ES-I3 (cell line): ENCODE measurements at regions not wholly inside any gene's neighbourhood (a gene's known extent, or its start where the extent isn't known, plus 50 kb on each side); places are given as distances from the start of the nearest gene placed in this dataset.

Experiments
- H3K36me3 ChIP-seq: 2 replicates; pipeline ENCODE4 v1.6.1; 2013; ENCODE audit warnings: mild to moderate bottlenecking, low read length, control low read depth, moderate library complexity; ENCODE audit not compliant: insufficient read depth
- H3K4me1 ChIP-seq: 2 replicates; pipeline ENCODE4 v1.6.1; 2013; ENCODE audit warnings: mild to moderate bottlenecking, control low read depth, low read length; ENCODE audit not compliant: insufficient read depth
- H3K9ac ChIP-seq: 2 replicates; pipeline ENCODE4 v1.6.1; 2013; ENCODE audit warnings: low read depth, mild to moderate bottlenecking, low read length, moderate library complexity
- H3K9me3 ChIP-seq: 2 replicates; pipeline ENCODE4 v1.6.1; 2013; ENCODE audit warnings: mild to moderate bottlenecking, low read length, moderate library complexity; ENCODE audit not compliant: control insufficient read depth, insufficient read depth

DNA sequence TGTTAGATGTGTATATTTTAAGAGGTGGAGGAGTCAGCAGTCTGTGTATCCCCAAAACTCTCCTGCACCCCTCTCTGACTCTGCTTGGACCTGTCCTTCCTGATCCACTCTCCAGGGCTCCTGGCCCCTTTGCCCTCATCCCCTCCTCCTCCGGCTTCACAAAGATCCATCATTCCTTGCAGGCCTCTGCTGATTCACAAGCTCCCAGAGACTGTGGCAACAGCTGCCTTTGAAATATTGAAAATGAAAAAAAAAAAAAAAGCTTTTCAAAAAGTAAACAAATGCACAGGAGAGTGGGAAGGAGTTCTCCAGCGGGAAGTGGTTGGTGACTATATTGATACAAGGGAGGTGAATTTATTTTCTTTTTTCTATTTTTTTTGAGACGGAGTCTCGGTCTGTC, 330.2 kb upstream of the SULF2 start:
- Histone ChIP-seq H3K9ac (no peak overlapping the region), H3K4me1 (no peaks in the 10 kb centered on the region), H3K9me3 (no peaks in the 10 kb centered on the region), H3K36me3 (no peaks in the 10 kb centered on the region)

DNA sequence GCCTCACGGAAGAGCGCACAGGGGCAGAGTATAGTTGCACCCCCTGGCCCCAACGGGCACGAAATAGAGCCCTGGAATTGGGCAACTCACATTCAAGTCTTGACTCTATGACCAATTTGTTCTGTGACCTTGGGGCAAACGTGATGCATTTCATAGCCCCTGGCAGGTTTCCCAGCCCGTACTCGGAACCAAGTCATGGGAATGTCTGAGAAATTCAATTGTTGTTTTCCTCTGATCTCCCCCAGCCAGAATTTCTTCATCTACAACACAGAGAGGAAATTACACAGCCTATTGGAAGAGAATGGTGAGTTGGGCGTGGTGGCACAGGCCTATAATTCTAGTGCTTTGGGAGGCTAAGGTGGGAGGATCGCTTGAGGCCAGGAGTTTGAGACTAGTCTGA, 322.3 kb upstream of the SULF2 start:
- H3K9me3 ChIP-seq, result peaks cover 8% of the 10 kb centered on the region; the same call in 1 of the 2 replicates
- no peak overlapping the region for H3K9ac ChIP-seq
- no peaks in the 10 kb centered on the region; the same call in 1 of the 2 replicates for H3K36me3 ChIP-seq
- H3K4me1 ChIP-seq, result no peaks in the 10 kb centered on the region

DNA sequence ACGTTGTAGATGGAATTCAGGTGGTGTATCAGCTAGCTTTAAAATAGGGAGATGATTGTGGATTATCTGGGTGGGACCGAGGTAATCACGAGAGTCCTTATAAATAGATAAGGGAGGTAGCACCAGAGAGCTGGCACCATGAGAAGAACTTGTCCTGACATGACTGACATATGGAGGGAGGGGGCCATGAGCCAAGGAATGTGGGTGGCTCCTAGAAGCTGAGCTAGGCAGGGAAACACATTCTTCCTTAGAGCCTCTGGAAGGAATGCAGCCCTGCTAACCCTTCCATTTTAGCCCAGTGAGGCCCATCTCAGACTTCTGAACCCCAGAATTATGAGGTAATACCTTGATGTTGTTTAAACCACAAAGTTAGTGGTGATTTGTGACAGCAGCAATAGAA, 321.1 kb upstream of the SULF2 start:
- H3K9me3 ChIP-seq, result peaks cover 8% of the 10 kb centered on the region; the same call in 1 of the 2 replicates
- H3K4me1 ChIP-seq, result no peaks in the 10 kb centered on the region
- no peak overlapping the region for H3K9ac ChIP-seq
- H3K36me3 ChIP-seq, result no peaks in the 10 kb centered on the region; the same call in 1 of the 2 replicates

DNA sequence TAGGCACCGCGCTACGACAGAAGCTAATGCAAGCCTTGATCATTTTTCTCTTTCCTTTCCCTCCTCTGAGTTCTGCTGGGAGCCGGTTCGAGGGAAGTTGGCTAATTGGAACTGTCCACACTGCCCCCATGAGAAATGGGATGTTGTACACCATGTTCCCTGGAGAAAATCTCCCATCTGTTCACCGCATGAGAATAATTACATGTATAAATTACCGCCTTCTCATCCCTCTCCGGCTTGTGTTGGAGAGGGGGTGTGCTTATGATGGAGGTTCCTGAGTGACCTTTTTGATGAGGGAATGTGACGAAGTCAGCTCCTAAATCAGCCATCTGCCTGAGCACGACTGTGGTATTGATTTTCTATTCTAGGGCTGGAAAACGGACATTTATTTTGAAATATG, 320.2 kb upstream of the SULF2 start:
- Histone ChIP-seq H3K36me3 (no peaks in the 10 kb centered on the region; the same call in 1 of the 2 replicates), H3K4me1 (no peaks in the 10 kb centered on the region)

DNA sequence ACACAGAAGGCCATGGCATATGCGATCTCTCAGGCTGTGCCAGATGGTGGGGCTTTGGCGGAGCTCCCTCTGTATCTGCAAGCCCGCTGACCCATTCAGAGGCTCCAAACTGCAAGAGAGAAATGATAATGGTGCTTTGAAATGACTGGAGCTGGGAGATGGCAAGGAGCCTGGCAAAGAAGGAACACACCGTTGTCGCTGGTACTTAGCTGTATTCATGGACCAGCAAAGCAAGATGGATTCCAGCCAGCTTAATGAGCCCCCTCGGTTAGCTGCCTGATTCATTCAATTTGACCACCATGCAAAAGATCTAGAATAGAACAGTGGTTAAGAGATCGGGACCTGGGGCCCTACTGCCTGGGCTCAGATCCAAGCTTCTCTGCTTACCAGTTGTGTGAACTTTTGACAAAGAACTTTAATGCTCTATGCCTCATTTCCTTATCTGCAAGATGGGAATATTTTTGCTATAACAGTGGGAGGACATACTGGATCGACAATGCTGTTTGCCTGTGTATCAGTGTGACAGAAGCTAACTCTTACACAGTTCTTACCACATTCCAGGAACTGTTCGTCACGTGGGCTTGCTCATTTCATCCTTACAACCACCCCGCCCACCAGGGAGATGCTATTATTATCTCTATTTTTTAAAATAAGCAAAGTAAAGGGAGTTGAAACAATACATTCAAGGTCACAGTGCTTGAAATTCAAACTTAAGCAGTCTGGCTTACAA, 317.8 kb upstream of the SULF2 start:
- H3K36me3 ChIP-seq, result no peaks in the 10 kb centered on the region; the same call in 1 of the 2 replicates
- no peak overlapping the region for H3K9ac ChIP-seq
- H3K4me1 ChIP-seq, result peaks cover 5% of the 10 kb centered on the region; the same call in 1 of the 2 replicates
- peaks cover 8% of the 10 kb centered on the region; the same call in 1 of the 2 replicates for H3K9me3 ChIP-seq

More for the DNA sequence above, 320.2 kb upstream of the SULF2 start:
- no peak overlapping the region for H3K9ac ChIP-seq
- peaks cover 8% of the 10 kb centered on the region; the same call in 1 of the 2 replicates for H3K9me3 ChIP-seq

DNA sequence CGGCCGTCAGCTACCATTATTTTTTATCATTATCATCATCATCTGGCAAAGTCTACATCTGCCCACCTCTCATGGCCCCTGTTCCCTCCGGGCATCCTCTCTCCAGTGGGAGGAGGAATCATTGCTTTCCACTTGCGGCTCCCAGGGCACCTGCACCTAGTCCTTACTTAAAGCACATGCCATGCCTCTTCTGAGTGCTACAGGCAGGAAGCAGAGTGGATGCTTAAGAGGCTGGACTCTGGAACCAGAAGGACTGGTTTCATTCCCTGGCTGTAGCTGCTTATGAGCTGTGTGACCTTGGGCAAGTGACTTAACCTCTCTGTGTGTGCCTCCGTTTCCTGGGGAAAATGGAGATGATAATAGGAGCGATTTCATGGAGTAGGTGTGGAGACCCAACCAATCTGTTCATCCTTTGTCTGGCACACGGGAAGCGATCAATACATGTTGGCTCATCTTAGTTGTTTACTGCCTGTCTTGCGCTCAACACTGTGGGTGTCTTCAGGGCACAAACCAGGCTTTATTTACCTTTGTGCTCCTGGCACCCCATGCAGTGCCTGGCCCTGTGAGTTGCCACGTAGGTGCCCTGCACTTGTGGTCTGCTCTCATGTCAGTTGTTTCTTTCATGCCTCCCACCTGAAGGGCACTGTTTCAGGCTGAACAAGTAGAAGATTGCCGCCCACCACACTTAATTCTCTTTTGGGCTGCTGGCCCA, 317.0 kb upstream of the SULF2 start:
- peaks cover 7% of the 10 kb centered on the region; the same call in 1 of the 2 replicates for H3K9me3 ChIP-seq

DNA sequence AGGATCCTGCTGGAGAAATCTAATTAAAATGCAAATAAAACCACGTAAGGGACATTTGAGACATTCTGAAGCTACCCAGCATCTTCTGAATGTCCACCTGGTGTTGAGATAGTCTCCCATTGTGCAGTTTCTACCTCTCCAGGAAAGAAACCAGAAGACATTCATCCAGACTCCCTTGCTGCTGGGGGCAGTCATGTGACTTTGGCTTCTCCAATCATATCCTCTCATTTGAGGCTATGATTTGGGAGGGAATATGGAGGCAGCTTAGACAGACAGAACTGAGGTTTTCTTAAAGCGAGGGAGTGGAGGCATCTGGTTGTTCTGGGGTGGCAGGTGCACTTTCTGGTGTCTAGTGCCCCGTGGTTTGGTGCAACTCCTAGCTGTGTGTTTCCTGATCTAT, 315.2 kb upstream of the SULF2 start:
- Histone ChIP-seq H3K4me1 (peaks cover 5% of the 10 kb centered on the region; the same call in 1 of the 2 replicates), H3K9ac (no peak overlapping the region), H3K9me3 (0 out of 2 replicates have a peak, but pooled peaks cover 4% of the 10 kb centered on the region), H3K36me3 (no peaks in the 10 kb centered on the region)

More for the DNA sequence above, 317.0 kb upstream of the SULF2 start:
- Histone ChIP-seq H3K9ac (no peak overlapping the region), H3K36me3 (no peaks in the 10 kb centered on the region; the same call in 1 of the 2 replicates), H3K4me1 (peaks cover 5% of the 10 kb centered on the region; the same call in 1 of the 2 replicates)

DNA sequence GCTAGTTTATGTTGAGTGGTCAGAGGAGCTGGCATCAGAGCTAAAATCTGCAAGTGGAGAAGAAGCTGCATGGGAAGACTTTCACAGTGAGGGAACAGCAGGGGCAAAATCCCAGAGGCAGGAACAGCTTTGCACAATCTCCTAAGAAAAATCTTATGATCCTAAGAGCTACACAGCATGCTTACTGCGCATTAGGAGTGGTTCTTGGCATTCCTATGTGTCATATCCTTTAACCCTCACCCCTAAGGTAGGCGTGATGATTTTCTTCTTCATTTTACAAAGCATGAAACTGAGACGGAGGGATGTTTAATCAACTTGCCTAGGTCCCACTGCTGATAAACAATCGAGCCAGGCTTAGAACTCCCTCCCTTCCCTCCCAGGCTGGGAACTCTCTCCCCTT, 313.6 kb upstream of the SULF2 start:
- Histone ChIP-seq H3K36me3 (no peaks in the 10 kb centered on the region), H3K9ac (no peak overlapping the region), H3K9me3 (no peaks in the 10 kb centered on the region), H3K4me1 (peaks cover 5% of the 10 kb centered on the region; the same call in 1 of the 2 replicates)

DNA sequence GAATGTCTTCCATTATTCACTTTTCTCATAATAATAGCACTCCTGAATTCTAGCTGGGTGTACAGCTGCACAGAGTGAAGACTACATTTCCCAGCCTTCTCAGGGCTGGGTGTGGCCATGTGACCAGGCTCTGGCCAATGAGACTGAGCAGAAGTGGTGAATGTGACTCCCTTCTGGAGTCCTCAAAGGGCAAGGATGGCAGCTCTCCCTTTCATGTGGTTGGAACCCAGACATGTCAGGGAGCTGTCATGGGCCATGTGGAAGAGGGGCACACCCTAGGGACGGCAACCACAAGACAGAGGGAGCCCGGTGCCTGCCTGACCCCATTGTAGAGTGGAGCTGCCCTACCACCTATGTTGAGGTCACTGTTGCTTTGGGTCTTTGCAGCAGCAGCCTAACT, 312.8 kb upstream of the SULF2 start:
- Histone ChIP-seq H3K4me1 (peaks cover 5% of the 10 kb centered on the region; the same call in 1 of the 2 replicates), H3K9me3 (no peaks in the 10 kb centered on the region), H3K36me3 (no peaks in the 10 kb centered on the region), H3K9ac (no peak overlapping the region)

DNA sequence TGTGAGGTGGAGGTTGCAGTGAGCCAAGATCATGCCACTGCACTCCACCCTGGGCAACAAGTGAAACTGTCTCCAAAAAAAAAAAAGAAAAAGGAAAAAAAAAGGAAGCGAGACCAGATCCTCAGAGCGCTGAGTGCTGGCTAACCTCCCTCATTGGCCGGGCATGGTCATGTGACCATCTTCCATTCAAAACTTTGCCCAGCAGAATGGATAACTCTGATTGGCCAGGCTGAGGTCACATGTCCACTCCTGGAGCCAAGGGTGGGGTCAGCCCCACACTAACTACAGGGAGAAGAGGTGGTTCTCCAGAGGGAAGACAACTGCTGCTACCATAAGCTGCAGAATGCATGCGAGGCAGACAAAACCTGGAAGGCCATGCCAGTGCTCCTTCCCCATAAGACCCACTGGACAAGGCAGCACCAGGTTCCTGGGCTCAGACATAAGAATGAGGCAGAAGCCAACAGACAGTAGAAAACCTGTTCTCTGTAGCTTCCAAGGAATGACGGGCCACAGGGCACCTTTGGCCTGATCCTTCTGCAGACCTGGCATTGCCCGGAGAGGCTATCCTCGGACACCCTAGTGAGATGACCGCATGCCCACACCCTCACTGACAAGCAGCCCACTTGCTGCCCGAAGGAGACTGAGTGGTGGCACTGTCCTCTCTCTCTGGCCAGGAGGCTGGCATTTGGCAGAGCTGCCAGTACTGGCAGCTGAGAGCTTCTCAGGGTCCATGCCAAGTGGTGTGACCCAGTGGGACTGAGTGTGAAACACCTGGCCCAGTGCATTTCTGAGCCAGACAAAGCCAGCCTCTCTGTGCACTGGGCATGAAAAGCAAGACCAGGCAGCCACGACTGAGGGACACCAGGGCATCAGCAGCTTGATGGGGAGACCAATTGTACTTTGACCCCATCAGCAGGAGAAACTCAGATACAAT, 311.9 kb upstream of the SULF2 start:
- no peaks in the 10 kb centered on the region for H3K9me3 ChIP-seq
- H3K36me3 ChIP-seq, result no peaks in the 10 kb centered on the region
- H3K4me1 ChIP-seq, result peaks cover 5% of the 10 kb centered on the region; the same call in 1 of the 2 replicates
- H3K9ac ChIP-seq, result no peak overlapping the region

DNA sequence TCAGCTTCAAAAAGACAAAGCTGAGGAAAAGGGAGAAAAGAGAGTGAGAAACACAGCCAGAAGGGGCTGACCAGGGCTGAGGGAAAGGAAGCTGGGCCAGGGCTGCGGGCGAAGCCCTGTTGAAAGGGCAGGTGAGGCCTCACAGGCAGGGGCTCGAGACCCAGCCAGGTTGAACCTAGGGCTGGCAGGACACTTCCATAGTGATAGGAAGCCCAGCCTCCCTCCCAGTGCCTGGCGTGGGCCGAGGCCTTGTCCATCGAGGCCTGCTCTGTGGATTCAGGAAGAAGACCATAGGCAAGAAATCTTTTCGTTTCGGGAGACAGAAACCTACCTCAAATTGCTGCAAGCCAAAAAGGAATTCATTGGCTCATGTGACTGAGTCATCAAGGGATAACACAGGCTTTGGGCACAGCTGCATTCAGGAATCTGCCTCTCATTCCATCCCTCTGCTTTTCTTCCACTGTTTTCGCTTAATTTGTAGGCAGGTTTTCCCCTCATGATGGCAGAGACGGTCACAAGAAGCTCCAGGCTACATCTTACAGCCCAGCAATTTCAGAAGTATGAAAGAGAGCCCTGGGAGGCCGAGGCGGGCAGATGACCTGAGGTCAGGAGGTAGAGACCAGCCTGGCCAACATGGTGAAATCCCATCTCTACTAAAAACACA, 311.1 kb upstream of the SULF2 start:
- no peaks in the 10 kb centered on the region for H3K36me3 ChIP-seq

DNA sequence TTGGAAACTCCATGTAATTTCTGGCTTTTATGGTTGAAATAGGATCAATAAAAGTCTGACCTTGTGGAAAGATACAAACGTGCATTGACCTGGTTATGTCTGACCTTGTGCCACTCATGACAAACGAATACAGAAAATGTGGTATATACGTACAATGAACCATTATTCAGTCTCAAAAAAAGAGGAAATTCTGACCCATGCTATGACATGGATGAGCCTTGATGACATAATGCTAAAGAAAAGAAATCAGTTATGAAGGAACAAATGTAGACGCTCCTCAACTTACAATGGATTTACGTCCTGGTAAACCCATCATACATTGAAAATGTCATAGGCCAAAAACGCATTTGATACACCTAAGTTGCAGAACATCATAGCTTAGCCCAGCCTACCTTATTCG, 309.7 kb upstream of the SULF2 start:
- Histone ChIP-seq H3K9ac (no peak overlapping the region), H3K36me3 (no peaks in the 10 kb centered on the region), H3K4me1 (peaks cover 5% of the 10 kb centered on the region; the same call in 1 of the 2 replicates), H3K9me3 (no peaks in the 10 kb centered on the region)

More for the DNA sequence above, 311.1 kb upstream of the SULF2 start:
- H3K9ac ChIP-seq, result no peak overlapping the region
- no peaks in the 10 kb centered on the region for H3K9me3 ChIP-seq
- H3K4me1 ChIP-seq, result peaks cover 5% of the 10 kb centered on the region; the same call in 1 of the 2 replicates

DNA sequence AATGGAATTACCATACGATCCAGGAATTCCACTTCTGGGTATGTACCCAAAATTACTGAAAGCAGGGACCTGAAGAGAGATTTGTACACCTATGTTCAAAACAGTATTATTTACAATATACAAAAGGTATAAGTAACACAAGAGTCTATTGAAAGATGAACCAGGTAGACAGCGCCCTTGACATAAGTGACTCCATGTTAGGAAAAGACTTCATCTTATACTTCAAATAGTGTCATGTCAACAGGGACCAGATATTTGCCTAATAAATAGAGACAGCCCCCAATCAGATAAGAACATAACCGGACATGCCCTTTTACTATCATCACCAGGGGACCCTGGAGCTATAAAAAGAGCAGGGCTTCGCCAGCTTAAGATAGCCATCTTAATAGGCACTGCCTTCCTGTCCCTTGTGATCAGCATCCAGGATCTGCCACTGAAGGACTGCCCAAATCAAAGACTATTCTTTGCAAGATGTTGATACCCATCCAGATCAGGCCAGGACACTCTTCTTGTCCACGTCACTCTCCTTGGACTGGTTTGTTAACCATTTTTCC, 309.0 kb upstream of the SULF2 start:
- Histone ChIP-seq H3K36me3 (no peaks in the 10 kb centered on the region), H3K9ac (no peak overlapping the region), H3K9me3 (no peaks in the 10 kb centered on the region), H3K4me1 (peaks cover 3% of the 10 kb centered on the region; the same call in 1 of the 2 replicates)
